Breast epithelium (tissue), 3 donors: ENCODE measurements at regions not wholly inside any gene's neighbourhood (a gene's known extent, or its start where the extent isn't known, plus 50 kb on each side); places are given as distances from the start of the nearest gene placed in this dataset.

Experiments
- CTCF ChIP-seq, 3 donors: fragments of 450-650 bp; IDR thresholded peaks; one replicate each; pipeline ENCODE4 v1.5.1; 2016 to 2017; ENCODE audit warnings: antibody characterized with exemption in 3 of 3, mild to moderate bottlenecking in 3 of 3, moderate library complexity in 3 of 3
- POLR2A ChIP-seq: fragments of 450-650 bp; IDR thresholded peaks from one replicate; pipeline ENCODE4 v1.6.1; 2016; ENCODE audit warnings: antibody characterized with exemption, mild to moderate bottlenecking, moderate library complexity
- POLR2AphosphoS5 ChIP-seq, 3 donors: sonication (generic); formaldehyde crosslinking; IDR thresholded peaks; one replicate each; pipeline ENCODE4 v1.6.1; 2017; ENCODE audit warnings: antibody characterized with exemption in 3 of 3

- TF ChIP-seq CTCF (IDR thresholded peaks at IDR 0.05) (no peak), POLR2AphosphoS5 (IDR thresholded peaks at IDR 0.05) (no peak), POLR2A (no peak)
These were observed 535.0 kb upstream of the KLF4 start for GRCh38 chr9:108024604-108025003.
